ENCODE measurements at regions not wholly inside any gene's neighbourhood (a gene's known extent, or its start where the extent isn't known, plus 50 kb on each side); places are given as distances from the start of the nearest gene placed in this dataset.

- peak; percentile 12 to 22 for DNase-seq (ENCODE audit: low read depth in 2 of 2, low spot score in 1 of 2)
Observed at GRCh38 chr19:29263305-29264135, 50.6 kb upstream of the UQCRFS1 start.

GRCh38 chr19:29264897-29265296 lies 51.9 kb upstream of the UQCRFS1 start:
- no peak for DNase-seq (ENCODE audit: low read depth in 2 of 2, low spot score in 1 of 2)

- DNase-seq (ENCODE audit: low read depth in 2 of 2, low spot score in 1 of 2): no peak
Observed at GRCh38 chr19:29265436-29265835, 52.5 kb upstream of the UQCRFS1 start.

- DNase-seq (ENCODE audit: low read depth in 2 of 2, low spot score in 1 of 2): no peak
Observed at GRCh38 chr19:29266001-29266400, 53.0 kb upstream of the UQCRFS1 start.

DNA sequence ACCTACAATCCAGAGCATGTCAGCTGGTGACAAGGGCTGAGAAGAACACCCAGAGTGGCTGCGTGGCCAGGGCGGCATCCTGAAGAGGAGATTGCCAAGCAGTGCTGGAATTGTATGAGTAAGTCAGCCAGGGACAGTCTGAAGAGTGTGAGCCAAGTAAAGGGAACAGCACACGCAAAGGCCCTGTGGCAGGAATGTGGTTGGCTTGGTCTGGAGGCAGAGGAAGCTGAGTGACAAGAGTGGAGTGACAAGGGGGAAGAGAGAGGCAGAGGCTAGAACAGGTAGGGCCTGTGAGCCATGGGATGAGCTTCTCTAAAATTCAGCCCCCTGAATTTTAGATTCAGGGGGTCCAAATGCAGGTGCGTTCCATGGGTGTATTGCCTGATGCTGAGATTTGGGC lies 53.7 kb upstream of the UQCRFS1 start:
- DNase-seq (ENCODE audit: low read depth in 2 of 2, low spot score in 1 of 2): no peak

DNA sequence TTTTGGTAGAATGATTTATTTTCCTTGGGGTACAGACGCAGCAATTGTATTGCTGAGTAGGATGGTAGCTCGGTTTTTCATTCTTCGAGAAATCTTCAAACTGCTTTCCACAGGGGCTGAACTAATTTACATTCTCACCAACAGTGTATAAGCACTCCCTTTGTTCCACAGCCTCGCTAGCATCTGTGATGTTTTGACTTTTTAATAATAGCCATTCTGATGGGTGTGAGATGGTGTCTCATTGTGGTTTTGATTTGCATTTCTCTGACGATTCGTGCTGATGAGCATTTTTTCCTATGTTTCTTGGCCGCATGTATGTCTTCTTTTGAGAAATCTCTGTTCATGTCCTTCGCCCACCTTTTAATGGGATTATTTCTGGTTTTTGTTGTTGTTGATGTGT lies 54.8 kb upstream of the UQCRFS1 start:
- DNase-seq (ENCODE audit: low read depth in 2 of 2, low spot score in 1 of 2): no peak

- no peak for DNase-seq (ENCODE audit: low read depth in 2 of 2, low spot score in 1 of 2)
Observed at GRCh38 chr19:29268103-29268502, 55.2 kb upstream of the UQCRFS1 start.

DNA sequence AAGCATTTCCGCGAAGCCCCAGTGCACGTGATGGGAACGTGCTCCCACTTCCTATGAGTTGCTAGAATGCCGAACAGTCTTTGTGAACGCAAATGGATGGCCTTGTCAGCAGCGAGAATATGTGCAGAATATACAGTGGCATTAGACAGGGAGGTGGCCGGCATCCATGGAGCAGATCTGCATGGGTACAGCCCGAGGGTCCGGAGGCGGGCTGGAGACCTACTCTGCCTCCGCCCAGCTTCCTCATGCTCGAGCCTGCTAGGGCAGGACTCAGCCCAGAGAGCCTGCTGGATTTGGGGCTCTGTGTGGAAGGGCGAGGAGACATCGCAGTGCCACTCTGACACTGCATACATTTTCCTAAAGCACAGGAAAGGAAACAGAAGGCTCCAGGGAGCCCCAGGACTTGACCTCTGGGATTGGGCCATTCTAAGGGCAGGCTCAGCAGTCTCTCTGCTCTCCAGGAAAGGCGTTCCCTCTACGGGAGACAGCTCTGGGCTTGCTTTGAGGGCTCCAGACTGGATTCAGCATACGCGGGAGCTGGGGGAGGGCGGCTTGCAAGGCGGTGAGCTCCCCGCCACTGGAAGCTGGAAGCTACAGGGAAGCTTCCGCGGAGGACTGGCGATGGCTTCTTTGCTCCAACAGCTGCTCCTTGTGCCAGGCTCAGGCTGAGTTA lies 55.9 kb upstream of the UQCRFS1 start:
- no peak for DNase-seq (ENCODE audit: low read depth in 2 of 2, low spot score in 1 of 2)

DNA sequence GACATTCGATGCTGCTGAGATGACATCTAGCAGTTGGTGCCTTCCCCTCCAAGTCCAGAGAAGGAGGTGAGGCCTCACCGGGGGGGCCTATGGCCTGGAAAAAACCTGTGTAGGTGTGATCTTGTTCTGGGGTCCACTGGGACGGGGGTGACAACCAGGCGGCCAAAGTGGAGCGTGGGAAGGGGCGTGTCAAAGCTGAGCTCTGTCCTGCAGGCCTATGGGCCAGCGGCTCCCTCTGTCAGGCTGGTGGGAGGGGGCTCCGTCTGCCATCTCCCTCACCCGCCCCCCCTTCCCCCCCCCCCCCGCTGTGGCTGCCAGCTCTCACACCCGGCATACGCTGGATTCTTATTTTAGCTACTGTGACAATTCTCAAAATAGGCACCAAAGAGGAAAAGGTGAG lies 56.7 kb upstream of the UQCRFS1 start:
- no peak for DNase-seq (ENCODE audit: low read depth in 2 of 2, low spot score in 1 of 2)

- no peak for DNase-seq (ENCODE audit: low read depth in 2 of 2, low spot score in 1 of 2)
Observed at GRCh38 chr19:29271341-29271740, 58.4 kb upstream of the UQCRFS1 start.

DNA sequence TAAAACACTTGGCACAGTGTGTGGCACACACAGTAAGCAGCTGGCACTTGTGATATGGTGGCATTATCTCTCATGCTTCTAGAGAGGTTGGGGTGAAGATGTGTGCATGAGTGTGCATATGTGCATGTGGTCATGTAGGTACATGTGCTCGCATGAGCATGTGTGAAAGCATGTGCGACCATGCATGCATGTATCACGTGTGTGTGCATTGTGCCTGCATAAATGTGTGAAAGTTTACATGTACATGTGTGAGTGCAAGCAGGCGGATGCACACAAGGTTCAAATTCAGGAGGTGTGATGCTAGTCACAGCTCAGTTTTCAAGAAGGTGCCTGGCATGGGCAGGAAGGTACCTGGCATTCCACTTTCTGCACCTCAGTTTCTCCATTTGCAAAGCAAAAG lies 59.0 kb upstream of the UQCRFS1 start:
- DNase-seq (ENCODE audit: low read depth in 2 of 2, low spot score in 1 of 2): no peak

DNA sequence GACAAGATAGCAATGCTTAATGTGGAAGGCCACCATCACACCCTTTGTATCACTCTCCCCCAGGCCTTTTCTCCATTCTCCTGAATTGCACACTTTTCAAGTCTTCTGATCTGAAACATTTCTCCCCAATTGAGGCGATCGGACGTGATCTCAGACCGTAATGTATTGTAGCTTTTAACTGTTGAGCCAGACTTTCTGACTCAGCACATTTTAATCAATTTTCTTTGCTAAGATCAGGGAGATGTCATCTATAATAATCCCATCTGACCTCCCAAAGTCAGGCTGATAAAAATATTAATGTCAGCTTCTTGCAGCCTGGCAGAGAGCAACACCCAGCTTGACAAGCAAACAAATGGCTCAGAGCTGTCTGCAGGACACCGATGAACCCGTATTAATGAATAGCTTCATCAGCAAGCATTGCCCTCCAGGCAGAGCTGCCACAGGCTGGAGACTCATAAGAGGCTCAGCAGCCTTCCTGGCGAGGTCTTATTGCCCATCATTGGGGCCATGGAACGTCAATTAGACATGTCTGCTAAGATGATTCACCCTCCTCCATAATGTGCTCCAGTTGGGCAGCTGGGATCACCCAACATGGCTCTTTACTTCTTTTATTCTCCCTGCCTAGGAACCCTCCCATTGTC lies 60.2 kb upstream of the UQCRFS1 start:
- no peak for DNase-seq (ENCODE audit: low read depth in 2 of 2, low spot score in 1 of 2)

- DNase-seq (ENCODE audit: low read depth in 2 of 2, low spot score in 1 of 2): no peak
Observed at GRCh38 chr19:29275266-29275665, 62.3 kb upstream of the UQCRFS1 start.

DNA sequence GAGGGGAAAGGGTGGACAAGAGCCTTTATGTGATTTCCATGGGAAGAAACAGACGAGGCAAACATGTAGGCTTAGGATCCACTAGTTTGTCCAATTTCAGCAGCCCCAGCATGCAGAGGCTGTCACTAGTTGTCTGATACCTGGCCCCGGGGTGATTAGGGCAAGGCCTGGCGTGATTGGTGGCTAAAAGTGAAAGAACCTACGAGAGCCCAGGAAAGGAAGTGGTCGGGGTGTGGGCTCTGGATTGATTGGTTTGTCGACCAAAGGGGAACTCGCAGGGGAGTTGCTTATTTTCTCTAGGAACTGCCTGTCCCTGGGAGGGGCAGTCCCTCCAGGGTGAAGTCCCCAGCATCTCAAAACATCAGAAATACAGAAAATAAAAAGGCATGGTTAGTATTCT lies 64.2 kb upstream of the UQCRFS1 start:
- peak; percentile 20 to 24 for DNase-seq (ENCODE audit: low read depth in 2 of 2, low spot score in 1 of 2)

DNA sequence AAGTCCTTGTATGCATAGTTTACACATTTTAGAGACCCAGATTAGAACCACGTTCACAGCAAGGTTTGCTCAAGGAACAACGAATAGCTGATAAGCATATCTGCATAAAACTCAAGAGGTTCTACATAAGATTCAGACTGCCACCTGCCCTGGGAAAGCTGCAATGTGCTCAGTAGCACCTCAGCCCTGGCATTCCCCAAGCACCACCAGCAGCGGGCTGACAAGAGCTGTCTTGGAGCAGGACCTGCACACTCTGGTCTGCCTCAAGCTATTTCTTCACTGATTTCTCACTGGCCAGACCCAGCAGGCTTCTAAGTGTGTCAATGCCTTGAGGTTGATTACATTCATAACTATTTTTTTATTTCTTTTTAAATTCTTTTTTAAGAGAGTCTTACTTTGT lies 65.8 kb upstream of the UQCRFS1 start:
- no peak for DNase-seq (ENCODE audit: low read depth in 2 of 2, low spot score in 1 of 2)

DNA sequence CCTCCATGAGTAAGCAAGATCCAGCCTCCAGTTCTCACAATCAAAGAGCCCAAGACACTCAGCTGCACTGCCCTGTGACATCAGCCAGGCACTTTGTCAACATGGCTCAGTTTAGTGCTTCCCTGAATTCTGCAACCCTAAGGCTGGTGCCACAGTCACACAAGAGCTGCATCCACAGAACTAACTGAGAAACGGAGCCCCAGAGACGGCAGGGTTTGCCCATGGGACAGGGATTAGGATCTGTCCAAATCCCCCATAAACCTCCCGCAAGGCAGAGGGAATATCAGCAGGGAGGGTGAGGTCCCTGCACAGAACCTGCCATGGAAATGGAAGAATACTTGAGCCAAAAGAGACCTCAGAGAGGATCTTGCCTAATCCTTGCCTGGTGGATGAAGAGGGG lies 70.4 kb upstream of the UQCRFS1 start:
- DNase-seq (ENCODE audit: low read depth in 2 of 2, low spot score in 1 of 2): no peak

DNA sequence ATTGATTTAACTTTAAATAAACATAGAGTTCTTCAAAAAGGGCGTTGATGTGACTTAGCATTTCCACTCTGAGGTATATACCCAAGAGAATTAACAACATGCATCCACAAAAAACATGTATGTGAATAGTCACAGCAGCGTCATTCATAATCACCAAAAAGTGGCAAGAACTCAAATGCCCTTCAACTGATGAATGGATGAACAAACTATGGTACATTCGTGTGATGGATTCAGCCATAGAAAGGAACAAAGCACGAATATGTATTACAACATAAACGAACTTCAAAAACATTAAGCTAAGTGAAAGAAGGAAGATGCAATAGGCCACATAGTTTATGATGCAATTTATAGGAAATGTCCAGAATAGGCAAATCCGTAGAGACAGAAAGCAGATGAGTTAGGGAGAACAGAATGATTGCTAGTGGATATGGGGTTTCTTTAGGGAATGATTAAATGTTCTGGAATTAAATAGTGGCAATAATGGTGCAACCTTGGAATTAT lies 72.3 kb upstream of the UQCRFS1 start:
- no peak for DNase-seq (ENCODE audit: low read depth in 2 of 2, low spot score in 1 of 2)

DNA sequence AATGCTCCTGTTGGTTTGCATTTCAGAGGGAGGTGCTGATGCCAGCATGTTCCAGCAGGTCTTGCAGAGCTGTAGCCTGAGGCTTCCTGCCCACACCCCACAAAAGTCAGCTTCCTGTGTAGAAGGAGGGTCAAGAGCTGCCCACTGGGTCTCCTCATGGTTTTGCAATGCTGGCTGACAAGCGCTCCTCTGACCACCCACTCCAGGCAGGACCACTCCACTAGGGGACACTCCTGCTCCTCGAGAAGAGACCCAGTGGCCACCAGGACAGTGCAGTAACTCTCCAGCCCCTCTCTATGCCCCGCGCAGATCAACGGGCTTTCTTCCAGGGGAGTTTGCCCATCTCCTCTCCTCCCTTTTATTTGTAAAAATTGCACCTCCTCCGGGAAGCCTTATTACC lies 72.9 kb upstream of the UQCRFS1 start:
- DNase-seq (ENCODE audit: low read depth in 2 of 2, low spot score in 1 of 2): no peak

- no peak for DNase-seq (ENCODE audit: low read depth in 2 of 2, low spot score in 1 of 2)
Observed at GRCh38 chr19:29287061-29287460, 74.1 kb upstream of the UQCRFS1 start.

- DNase-seq (ENCODE audit: low read depth in 2 of 2, low spot score in 1 of 2): no peak
Observed at GRCh38 chr19:29288256-29288655, 75.3 kb upstream of the UQCRFS1 start.

GRCh38 chr19:29289020-29289419 lies 76.1 kb upstream of the UQCRFS1 start:
- no peak for DNase-seq (ENCODE audit: low read depth in 2 of 2, low spot score in 1 of 2)

DNA sequence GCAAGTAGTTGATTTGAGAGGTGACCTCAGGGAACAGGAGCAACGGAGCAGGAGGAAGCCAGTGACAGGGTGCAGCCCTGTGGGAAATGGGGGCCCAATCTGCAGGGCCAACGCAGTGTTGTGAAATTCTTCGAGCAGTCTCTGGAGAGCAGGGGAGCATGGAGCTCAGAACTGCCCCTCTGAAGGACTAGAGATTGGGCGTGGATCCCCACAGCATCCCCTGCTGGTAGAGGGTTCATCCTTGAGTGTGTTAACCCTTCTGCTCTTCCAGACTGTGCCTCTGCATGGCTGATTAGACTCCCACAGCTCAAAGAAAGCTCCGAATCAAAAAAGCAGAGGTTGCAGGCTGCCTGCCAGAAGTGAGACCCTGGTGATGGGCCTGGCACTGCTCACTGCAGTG lies 77.9 kb upstream of the UQCRFS1 start:
- DNase-seq (ENCODE audit: low read depth in 2 of 2, low spot score in 1 of 2): no peak

Measured in stimulated activated CD8-positive, alpha-beta memory T cell treated with anti-CD3 and anti-CD28 coated beads, Interleukin-4, amount 100 ng/mL, for 4 hours (primary cell).